ENCODE measurements at regions not wholly inside any gene's neighbourhood (a gene's known extent, or its start where the extent isn't known, plus 50 kb on each side); places are given as distances from the start of the nearest gene placed in this dataset.

- H3K36me3 Mint-ChIP-seq: no peaks in the 10 kb centered on the region
- Histone ChIP-seq H3K4me3 (ENCODE audit: low read depth, low read length) (no peak overlapping the region), H3K36me3 (ENCODE audit: control insufficient read depth, insufficient read depth, low read length) (no peaks in the 10 kb centered on the region), H3K27me3 (ENCODE audit: control insufficient read depth, insufficient read depth, low read length) (peaks cover 4% of the 10 kb centered on the region), H3K4me1 (ENCODE audit: control insufficient read depth, insufficient read depth, low read length, poor library complexity, severe bottlenecking) (no peaks in the 10 kb centered on the region), H3K27ac (ENCODE audit: insufficient read depth, low read length, poor library complexity, severe bottlenecking) (no peak overlapping the region), H3K9me3 (ENCODE audit: control insufficient read depth in 2 of 2, low read length in 2 of 2) (no peaks in the 10 kb centered on the region)
- H3K4me3 Mint-ChIP-seq: no peak overlapping the region
- ATAC-seq (ENCODE audit: low read depth in 2 of 2) (no peak), DNase-seq (no peak)
- H3K27ac Mint-ChIP-seq: no peak overlapping the region
- peaks cover 0 to 5% (median 0%) of the 10 kb centered on the region in 4 donors for H3K4me1 Mint-ChIP-seq
- peaks cover 17% of the 10 kb centered on the region for H3K27me3 Mint-ChIP-seq
- no peaks in the 10 kb centered on the region for H3K9me3 Mint-ChIP-seq
Measured at GRCh38 chr1:192442736-192443135, 125.9 kb downstream of the RGS21 start.

GRCh38 chr1:192443616-192444015, 126.8 kb downstream of the RGS21 start:
- no peak overlapping the region for H3K27ac ChIP-seq (ENCODE audit: insufficient read depth, low read length, poor library complexity, severe bottlenecking)
- no peaks in the 10 kb centered on the region for H3K9me3 ChIP-seq (ENCODE audit: control insufficient read depth in 2 of 2, low read length in 2 of 2)
- no peaks in the 10 kb centered on the region for H3K36me3 Mint-ChIP-seq
- H3K9me3 Mint-ChIP-seq: no peaks in the 10 kb centered on the region
- H3K27ac Mint-ChIP-seq: no peak overlapping the region
- H3K27me3 Mint-ChIP-seq: peaks cover 24% of the 10 kb centered on the region
- ATAC-seq (ENCODE audit: low read depth in 2 of 2) (no peak), DNase-seq (no peak)
- H3K4me1 ChIP-seq (ENCODE audit: control insufficient read depth, insufficient read depth, low read length, poor library complexity, severe bottlenecking): no peaks in the 10 kb centered on the region
- no peaks in the 10 kb centered on the region for H3K36me3 ChIP-seq (ENCODE audit: control insufficient read depth, insufficient read depth, low read length)
- peaks cover 4% of the 10 kb centered on the region for H3K27me3 ChIP-seq (ENCODE audit: control insufficient read depth, insufficient read depth, low read length)
- H3K4me1 Mint-ChIP-seq: peaks cover 0 to 5% (median 0%) of the 10 kb centered on the region in 4 donors
- no peak overlapping the region for H3K4me3 Mint-ChIP-seq
- H3K4me3 ChIP-seq (ENCODE audit: low read depth, low read length): no peak overlapping the region

- DNase-seq (no peak), ATAC-seq (ENCODE audit: low read depth in 2 of 2) (no peak)
- no peaks in the 10 kb centered on the region for H3K36me3 Mint-ChIP-seq
- Histone ChIP-seq H3K27me3 (ENCODE audit: control insufficient read depth, insufficient read depth, low read length) (peaks cover 4% of the 10 kb centered on the region), H3K36me3 (ENCODE audit: control insufficient read depth, insufficient read depth, low read length) (no peaks in the 10 kb centered on the region), H3K4me3 (ENCODE audit: low read depth, low read length) (no peak overlapping the region), H3K9me3 (ENCODE audit: control insufficient read depth in 2 of 2, low read length in 2 of 2) (no peaks in the 10 kb centered on the region), H3K4me1 (ENCODE audit: control insufficient read depth, insufficient read depth, low read length, poor library complexity, severe bottlenecking) (no peaks in the 10 kb centered on the region), H3K27ac (ENCODE audit: insufficient read depth, low read length, poor library complexity, severe bottlenecking) (no peak overlapping the region)
- H3K9me3 Mint-ChIP-seq: no peaks in the 10 kb centered on the region
- H3K4me3 Mint-ChIP-seq: no peak overlapping the region
- H3K4me1 Mint-ChIP-seq: peaks cover 0 to 5% (median 0%) of the 10 kb centered on the region in 4 donors
- H3K27me3 Mint-ChIP-seq: peaks cover 35% of the 10 kb centered on the region
- H3K27ac Mint-ChIP-seq: no peak overlapping the region
Measured at GRCh38 chr1:192445241-192445640, 128.4 kb downstream of the RGS21 start.

DNA sequence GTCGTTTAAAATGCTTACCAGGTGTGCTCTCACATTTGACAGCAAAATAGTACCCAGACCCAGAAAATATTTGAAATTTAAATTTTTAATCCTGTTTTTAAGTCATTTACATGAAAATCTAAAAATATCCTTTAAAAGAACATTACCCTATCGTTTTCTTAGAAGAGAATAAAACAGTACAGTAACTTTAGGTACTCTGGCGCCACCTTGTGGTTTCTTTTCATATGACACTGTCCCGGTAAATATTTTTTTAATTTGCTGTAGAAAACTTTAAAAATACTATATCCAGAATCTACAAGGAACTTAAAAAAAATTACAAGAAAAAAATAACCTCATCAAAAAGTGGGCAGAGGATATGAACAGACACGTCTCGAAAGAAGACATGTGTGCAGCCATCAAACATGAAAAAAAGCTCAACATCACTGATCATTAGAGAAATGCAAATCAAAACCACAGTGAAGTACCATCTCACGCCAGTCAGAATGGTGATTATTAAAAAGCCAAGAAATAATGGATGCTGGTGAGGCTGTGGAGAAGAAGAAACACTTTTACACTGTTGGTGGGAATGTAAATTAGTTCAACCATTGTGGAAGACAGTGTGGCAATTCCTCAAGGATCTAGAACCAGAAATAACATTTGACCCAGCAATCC, 129.2 kb downstream of the RGS21 start:
- Histone ChIP-seq H3K4me1 (ENCODE audit: control insufficient read depth, insufficient read depth, low read length, poor library complexity, severe bottlenecking) (no peaks in the 10 kb centered on the region), H3K9me3 (ENCODE audit: control insufficient read depth in 2 of 2, low read length in 2 of 2) (no peaks in the 10 kb centered on the region), H3K27me3 (ENCODE audit: control insufficient read depth, insufficient read depth, low read length) (no peaks in the 10 kb centered on the region), H3K27ac (ENCODE audit: insufficient read depth, low read length, poor library complexity, severe bottlenecking) (no peak overlapping the region), H3K36me3 (ENCODE audit: control insufficient read depth, insufficient read depth, low read length) (no peaks in the 10 kb centered on the region), H3K4me3 (ENCODE audit: low read depth, low read length) (no peak overlapping the region)
- Mint-ChIP-seq H3K4me3 (peak overlapping the region in 1 of 4 donors; percentile 16), H3K36me3 (no peaks in the 10 kb centered on the region), H3K27ac (no peak overlapping the region), H3K4me1 (peaks cover 0 to 5% (median 0%) of the 10 kb centered on the region in 4 donors), H3K27me3 (peaks cover 30% of the 10 kb centered on the region), H3K9me3 (peaks cover 0 to 2% (median 0%) of the 10 kb centered on the region in 7 donors)
- peak; percentile 25 to 60 (median 50) for DNase-seq
- ATAC-seq (ENCODE audit: low read depth in 2 of 2): peak; percentile 47 to 56

GRCh38 chr1:192448026-192448578, 127.5 kb upstream of the RGS1 start:
- ATAC-seq (ENCODE audit: low read depth in 2 of 2) (no peak), DNase-seq (no peak)
- Mint-ChIP-seq H3K36me3 (no peaks in the 10 kb centered on the region), H3K27ac (no peak overlapping the region), H3K4me3 (no peak overlapping the region), H3K9me3 (peaks cover 0 to 2% (median 0%) of the 10 kb centered on the region in 7 donors), H3K4me1 (peaks cover 0 to 5% (median 0%) of the 10 kb centered on the region in 4 donors), H3K27me3 (peaks cover 37% of the 10 kb centered on the region)
- Histone ChIP-seq H3K4me3 (ENCODE audit: low read depth, low read length) (no peak overlapping the region), H3K9me3 (ENCODE audit: control insufficient read depth in 2 of 2, low read length in 2 of 2) (no peaks in the 10 kb centered on the region), H3K4me1 (ENCODE audit: control insufficient read depth, insufficient read depth, low read length, poor library complexity, severe bottlenecking) (no peaks in the 10 kb centered on the region), H3K36me3 (ENCODE audit: control insufficient read depth, insufficient read depth, low read length) (no peaks in the 10 kb centered on the region), H3K27me3 (ENCODE audit: control insufficient read depth, insufficient read depth, low read length) (no peaks in the 10 kb centered on the region), H3K27ac (ENCODE audit: insufficient read depth, low read length, poor library complexity, severe bottlenecking) (no peak overlapping the region)

- DNase-seq: no peak
Measured at GRCh38 chr1:192453360-192453992, 122.1 kb upstream of the RGS1 start.

GRCh38 chr1:192459467-192459866, 116.1 kb upstream of the RGS1 start:
- Histone ChIP-seq H3K9me3 (ENCODE audit: control insufficient read depth in 2 of 2, low read length in 2 of 2) (no peaks in the 10 kb centered on the region), H3K4me3 (ENCODE audit: low read depth, low read length) (no peak overlapping the region), H3K4me1 (ENCODE audit: control insufficient read depth, insufficient read depth, low read length, poor library complexity, severe bottlenecking) (no peaks in the 10 kb centered on the region), H3K27ac (ENCODE audit: insufficient read depth, low read length, poor library complexity, severe bottlenecking) (no peak overlapping the region), H3K27me3 (ENCODE audit: control insufficient read depth, insufficient read depth, low read length) (peaks cover 15% of the 10 kb centered on the region), H3K36me3 (ENCODE audit: control insufficient read depth, insufficient read depth, low read length) (no peaks in the 10 kb centered on the region)
- H3K27me3 Mint-ChIP-seq: peaks cover 32% of the 10 kb centered on the region
- H3K9me3 Mint-ChIP-seq: peaks cover 0 to 2% (median 0%) of the 10 kb centered on the region in 7 donors
- no peaks in the 10 kb centered on the region for H3K4me1 Mint-ChIP-seq
- no peak overlapping the region for H3K4me3 Mint-ChIP-seq
- no peak for ATAC-seq (ENCODE audit: low read depth in 2 of 2)
- H3K36me3 Mint-ChIP-seq: peaks cover 3% of the 10 kb centered on the region
- DNase-seq: no peak
- no peak overlapping the region for H3K27ac Mint-ChIP-seq

More at GRCh38 chr1:192453360-192453992, 122.1 kb upstream of the RGS1 start:
- Mint-ChIP-seq H3K4me1 (no peaks in the 10 kb centered on the region), H3K27me3 (peaks cover 33% of the 10 kb centered on the region), H3K36me3 (no peaks in the 10 kb centered on the region), H3K9me3 (peaks cover 0 to 2% (median 0%) of the 10 kb centered on the region in 7 donors), H3K27ac (no peak overlapping the region), H3K4me3 (no peak overlapping the region)
- Histone ChIP-seq H3K27ac (ENCODE audit: insufficient read depth, low read length, poor library complexity, severe bottlenecking) (no peak overlapping the region), H3K36me3 (ENCODE audit: control insufficient read depth, insufficient read depth, low read length) (no peaks in the 10 kb centered on the region), H3K4me1 (ENCODE audit: control insufficient read depth, insufficient read depth, low read length, poor library complexity, severe bottlenecking) (no peaks in the 10 kb centered on the region), H3K4me3 (ENCODE audit: low read depth, low read length) (no peak overlapping the region), H3K27me3 (ENCODE audit: control insufficient read depth, insufficient read depth, low read length) (peaks cover 6% of the 10 kb centered on the region), H3K9me3 (ENCODE audit: control insufficient read depth in 2 of 2, low read length in 2 of 2) (no peaks in the 10 kb centered on the region)
- no peak for ATAC-seq (ENCODE audit: low read depth in 2 of 2)
